ENCODE measurements at regions not wholly inside any gene's neighbourhood (a gene's known extent, or its start where the extent isn't known, plus 50 kb on each side); places are given as distances from the start of the nearest gene placed in this dataset.

GRCh38 chr12:73262788-73263381 lies 990.7 kb downstream of the TRHDE start:
- H3K79me2 ChIP-seq (ENCODE audit: control insufficient read depth, insufficient read depth, low read length): no peaks in the 10 kb centered on the region
- H2AFZ ChIP-seq (ENCODE audit: control insufficient read depth, low read length): no peak overlapping the region
- no peaks in the 10 kb centered on the region for H3K9me1 ChIP-seq (ENCODE audit: control insufficient read depth, extremely low read depth, insufficient read depth, low read length)
- no peak overlapping the region for H3K4me2 ChIP-seq (ENCODE audit: control insufficient read depth, extremely low read depth, insufficient read depth, low read depth, low read length)
- H4K20me1 ChIP-seq (ENCODE audit: control insufficient read depth, extremely low read depth, insufficient read depth, low read length): no peaks in the 10 kb centered on the region
- dilution Hi-C loops (cut with MboI; ENCODE audit: extremely low pct_ligation_motif_present, low sequenced_read_pairs): no loop called here
- H3K4me1 ChIP-seq (ENCODE audit: control insufficient read depth, extremely low read depth, insufficient read depth, low read length): no peaks in the 10 kb centered on the region
- TF ChIP-seq CTCF (optimal IDR thresholded peaks at IDR 0.05 in 1 of 3, IDR thresholded peaks at IDR 0.05 in 1 of 3, conservative IDR thresholded peaks at IDR 0.05 in 1 of 3; ENCODE audit: extremely low read depth in 1 of 3, insufficient read depth in 2 of 3, low read length in 3 of 3) (no peak), EZH2 (IDR thresholded peaks at IDR 0.05; ENCODE audit: low read length) (no peak)
- H3K9ac ChIP-seq (ENCODE audit: control insufficient read depth, extremely low read depth, insufficient read depth, low read length): no peak overlapping the region
- no peaks in the 10 kb centered on the region for H3K9me3 ChIP-seq (ENCODE audit: control insufficient read depth, low read depth, low read length)
- H3K36me3 ChIP-seq (ENCODE audit: control insufficient read depth in 2 of 2, extremely low read depth in 1 of 2, insufficient read depth in 2 of 2, low read length in 2 of 2): no peaks in the 10 kb centered on the region
- no peaks in the 10 kb centered on the region for H3K27me3 ChIP-seq (ENCODE audit: control insufficient read depth, extremely low read depth, insufficient read depth, low read length)
- FAIRE-seq (no peak), DNase-seq (ENCODE audit: low read depth, low spot score) (no peak)
- no peak overlapping the region for H3K27ac ChIP-seq (ENCODE audit: control insufficient read depth, insufficient read depth, low read length)
- no peak overlapping the region for H3K4me3 ChIP-seq (ENCODE audit: control insufficient read depth in 2 of 3, extremely low read depth in 1 of 3, insufficient read depth in 2 of 3, low read depth in 1 of 3, low read length in 3 of 3)

- no peak overlapping the region for H3K4me2 ChIP-seq (ENCODE audit: control insufficient read depth, extremely low read depth, insufficient read depth, low read depth, low read length)
- H3K27me3 ChIP-seq (ENCODE audit: control insufficient read depth, extremely low read depth, insufficient read depth, low read length): no peaks in the 10 kb centered on the region
- TF ChIP-seq CTCF (optimal IDR thresholded peaks at IDR 0.05 in 1 of 3, IDR thresholded peaks at IDR 0.05 in 1 of 3, conservative IDR thresholded peaks at IDR 0.05 in 1 of 3; ENCODE audit: extremely low read depth in 1 of 3, insufficient read depth in 2 of 3, low read length in 3 of 3) (no peak), EZH2 (IDR thresholded peaks at IDR 0.05; ENCODE audit: low read length) (no peak)
- dilution Hi-C loops (cut with MboI; ENCODE audit: extremely low pct_ligation_motif_present, low sequenced_read_pairs): no loop called here
- no peaks in the 10 kb centered on the region for H4K20me1 ChIP-seq (ENCODE audit: control insufficient read depth, extremely low read depth, insufficient read depth, low read length)
- FAIRE-seq (no peak), DNase-seq (ENCODE audit: low read depth, low spot score) (no peak)
- H3K9me3 ChIP-seq (ENCODE audit: control insufficient read depth, low read depth, low read length): no peaks in the 10 kb centered on the region
- no peak overlapping the region for H3K27ac ChIP-seq (ENCODE audit: control insufficient read depth, insufficient read depth, low read length)
- no peak overlapping the region for H2AFZ ChIP-seq (ENCODE audit: control insufficient read depth, low read length)
- no peaks in the 10 kb centered on the region for H3K79me2 ChIP-seq (ENCODE audit: control insufficient read depth, insufficient read depth, low read length)
- H3K9me1 ChIP-seq (ENCODE audit: control insufficient read depth, extremely low read depth, insufficient read depth, low read length): no peaks in the 10 kb centered on the region
- H3K9ac ChIP-seq (ENCODE audit: control insufficient read depth, extremely low read depth, insufficient read depth, low read length): no peak overlapping the region
- no peak overlapping the region for H3K4me3 ChIP-seq (ENCODE audit: control insufficient read depth in 2 of 3, extremely low read depth in 1 of 3, insufficient read depth in 2 of 3, low read depth in 1 of 3, low read length in 3 of 3)
- H3K36me3 ChIP-seq (ENCODE audit: control insufficient read depth in 2 of 2, extremely low read depth in 1 of 2, insufficient read depth in 2 of 2, low read length in 2 of 2): no peaks in the 10 kb centered on the region
- no peaks in the 10 kb centered on the region for H3K4me1 ChIP-seq (ENCODE audit: control insufficient read depth, extremely low read depth, insufficient read depth, low read length)
Observed at GRCh38 chr12:73266206-73266605, 994.0 kb downstream of the TRHDE start.

Measured in keratinocyte (primary cell).